NT2/D1 (cell line): ENCODE measurements at regions not wholly inside any gene's neighbourhood (a gene's known extent, or its start where the extent isn't known, plus 50 kb on each side); places are given as distances from the start of the nearest gene placed in this dataset.

ENCODE experiments used
- SUZ12 ChIP-seq: IDR thresholded peaks from 2 replicates; pipeline ENCODE4 v1.6.1; 2011; ENCODE audit not compliant: insufficient read length, insufficient read depth; ENCODE audit errors: extremely low read depth
- YY1 ChIP-seq: IDR thresholded peaks from 2 replicates; pipeline ENCODE4 v1.6.1; 2011; ENCODE audit not compliant: insufficient read length, insufficient read depth
- ZNF274 ChIP-seq: IDR thresholded peaks from 2 replicates; pipeline ENCODE4 v1.6.1; 2011; ENCODE audit warnings: mild to moderate bottlenecking, low read depth, low read length

GRCh38 chr10:107619139-107619538 is 454.6 kb upstream of the SORCS1 start:
- TF ChIP-seq YY1 = no peak
- TF ChIP-seq SUZ12 = no peak
- TF ChIP-seq ZNF274 = no peak
